ENCODE measurements at regions not wholly inside any gene's neighbourhood (a gene's known extent, or its start where the extent isn't known, plus 50 kb on each side); places are given as distances from the start of the nearest gene placed in this dataset.

DNA sequence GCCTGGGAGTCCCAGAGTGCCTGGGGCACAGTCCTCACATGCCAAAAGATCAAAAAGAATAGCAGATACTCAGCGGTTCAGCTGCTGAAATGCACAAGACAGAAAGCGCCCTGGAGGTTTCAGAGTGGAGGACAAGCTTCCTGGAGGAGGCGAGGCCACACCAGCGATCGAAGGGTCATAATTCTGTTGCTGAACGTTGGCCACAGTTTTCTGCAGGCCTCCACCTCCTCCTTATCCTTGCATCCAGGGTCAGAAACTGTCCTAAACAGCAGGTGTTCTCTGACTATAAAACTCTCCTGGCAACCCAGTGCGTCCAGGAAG lies 220.3 kb upstream of the LINGO1 start:
- 64 to 79% (median 73%) methylated on average over 7 of the region's 7 CpGs for WGBS, 4 donors
- H3K4me1 ChIP-seq = no peaks in the 10 kb centered on the region
- intact Hi-C loops (cut with DNase I) = no loop called here
- DNase-seq = no peak
- ATAC-seq = no peak
- H3K4me3 ChIP-seq = no peak overlapping the region
- TF ChIP-seq POLR2A (IDR thresholded peaks at IDR 0.05) = no peak
- TF ChIP-seq, protein P1, sequence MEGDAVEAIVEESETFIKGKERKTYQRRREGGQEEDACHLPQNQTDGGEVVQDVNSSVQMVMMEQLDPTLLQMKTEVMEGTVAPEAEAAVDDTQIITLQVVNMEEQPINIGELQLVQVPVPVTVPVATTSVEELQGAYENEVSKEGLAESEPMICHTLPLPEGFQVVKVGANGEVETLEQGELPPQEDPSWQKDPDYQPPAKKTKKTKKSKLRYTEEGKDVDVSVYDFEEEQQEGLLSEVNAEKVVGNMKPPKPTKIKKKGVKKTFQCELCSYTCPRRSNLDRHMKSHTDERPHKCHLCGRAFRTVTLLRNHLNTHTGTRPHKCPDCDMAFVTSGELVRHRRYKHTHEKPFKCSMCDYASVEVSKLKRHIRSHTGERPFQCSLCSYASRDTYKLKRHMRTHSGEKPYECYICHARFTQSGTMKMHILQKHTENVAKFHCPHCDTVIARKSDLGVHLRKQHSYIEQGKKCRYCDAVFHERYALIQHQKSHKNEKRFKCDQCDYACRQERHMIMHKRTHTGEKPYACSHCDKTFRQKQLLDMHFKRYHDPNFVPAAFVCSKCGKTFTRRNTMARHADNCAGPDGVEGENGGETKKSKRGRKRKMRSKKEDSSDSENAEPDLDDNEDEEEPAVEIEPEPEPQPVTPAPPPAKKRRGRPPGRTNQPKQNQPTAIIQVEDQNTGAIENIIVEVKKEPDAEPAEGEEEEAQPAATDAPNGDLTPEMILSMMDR (IDR thresholded peaks at IDR 0.05) = no peak
- no peak overlapping the region for H3K27ac ChIP-seq
- peaks cover 0 to 18% (median 0%) of the 10 kb centered on the region in 9 donors for H3K27me3 ChIP-seq
- H3K36me3 ChIP-seq = no peaks in the 10 kb centered on the region
- H3K9me3 ChIP-seq = peaks cover 0 to 11% (median 2%) of the 10 kb centered on the region in 12 donors

DNA sequence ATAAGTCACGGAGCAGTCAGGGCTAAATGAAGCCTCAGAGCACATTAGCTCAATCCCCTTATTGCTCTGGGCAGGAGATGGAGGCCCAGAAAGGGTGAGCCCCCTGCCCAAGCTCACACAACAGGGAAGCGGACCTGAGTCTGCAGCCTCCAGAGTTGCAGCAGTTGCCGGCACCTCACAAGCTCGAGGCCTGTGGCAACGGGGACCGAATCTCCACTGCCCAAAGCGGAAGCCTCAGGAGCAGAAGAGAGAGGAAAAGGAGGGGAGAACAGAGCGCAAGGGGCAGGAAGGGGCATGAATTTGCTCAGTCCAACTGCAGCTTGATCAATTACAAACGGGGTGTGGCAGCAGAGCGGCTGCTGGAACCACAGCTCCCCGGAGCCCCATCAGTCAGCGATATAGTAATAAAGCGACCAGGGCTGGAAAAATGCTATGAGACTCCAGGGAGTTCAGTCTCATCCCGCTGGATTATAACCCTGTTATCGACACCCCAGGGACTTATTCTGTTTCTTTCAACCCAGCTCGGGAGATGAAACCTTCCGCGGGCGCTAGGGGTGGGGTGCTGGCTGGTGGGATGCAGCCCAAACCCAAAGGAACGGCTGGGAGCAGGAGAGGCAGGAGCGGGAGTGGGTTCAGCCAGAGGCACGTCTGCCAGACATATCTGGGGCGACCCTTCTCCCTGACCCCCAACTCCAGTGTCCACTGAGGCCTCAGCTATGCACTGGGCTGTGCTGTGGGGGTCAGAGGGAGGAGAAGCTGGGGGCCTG lies 219.7 kb upstream of the LINGO1 start:
- H3K27me3 ChIP-seq = peaks cover 0 to 23% (median 3%) of the 10 kb centered on the region in 9 donors
- no peak for ATAC-seq
- WGBS, 4 donors = 67 to 72% (median 71%) methylated on average over 23 of the region's 23 CpGs
- no peak for TF ChIP-seq POLR2A (IDR thresholded peaks at IDR 0.05)
- TF ChIP-seq, protein P1 (IDR thresholded peaks at IDR 0.05) = no peak
- intact Hi-C loops (cut with DNase I) = no loop called here
- H3K9me3 ChIP-seq = peaks cover 0 to 11% (median 2%) of the 10 kb centered on the region in 12 donors
- no peak overlapping the region for H3K4me3 ChIP-seq
- no peaks in the 10 kb centered on the region for H3K36me3 ChIP-seq
- no peaks in the 10 kb centered on the region for H3K4me1 ChIP-seq
- H3K27ac ChIP-seq = no peak overlapping the region
- DNase-seq = no peak

DNA sequence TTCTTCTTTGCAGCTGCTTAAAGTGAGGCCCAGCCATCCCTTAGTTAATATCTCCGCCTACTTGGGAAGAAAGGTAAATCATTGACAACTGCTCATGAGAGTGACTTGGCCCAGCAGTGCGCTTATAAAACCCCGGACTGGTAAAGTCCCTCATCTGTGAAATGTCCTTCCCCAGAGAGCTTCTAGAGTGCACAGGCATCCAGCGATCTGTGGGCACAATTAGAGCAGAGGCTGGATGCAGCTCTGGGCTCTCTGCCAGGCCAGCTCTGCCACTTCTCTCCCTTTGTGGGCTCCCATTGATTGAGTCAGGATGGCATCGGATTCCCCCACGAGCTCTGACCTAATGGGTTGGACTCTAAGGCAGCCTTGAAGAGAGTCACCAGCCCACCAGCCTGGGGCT lies 219.0 kb upstream of the LINGO1 start:
- Histone ChIP-seq H3K4me3 (no peak overlapping the region), H3K4me1 (no peaks in the 10 kb centered on the region), H3K27me3 (peaks cover 0 to 30% (median 3%) of the 10 kb centered on the region in 9 donors), H3K36me3 (no peaks in the 10 kb centered on the region), H3K27ac (no peak overlapping the region), H3K9me3 (peaks cover 0 to 11% (median 2%) of the 10 kb centered on the region in 12 donors)
- intact Hi-C loops (cut with DNase I) = no loop called here
- TF ChIP-seq POLR2A (IDR thresholded peaks at IDR 0.05) = no peak
- TF ChIP-seq, protein P1 (IDR thresholded peaks at IDR 0.05) = no peak
- DNase-seq (no peak), ATAC-seq (peak in 1 of 4 donors; percentile 18)
- WGBS, 4 donors = 61 to 81% (median 65%) methylated on average over 6 of the region's 6 CpGs

DNA sequence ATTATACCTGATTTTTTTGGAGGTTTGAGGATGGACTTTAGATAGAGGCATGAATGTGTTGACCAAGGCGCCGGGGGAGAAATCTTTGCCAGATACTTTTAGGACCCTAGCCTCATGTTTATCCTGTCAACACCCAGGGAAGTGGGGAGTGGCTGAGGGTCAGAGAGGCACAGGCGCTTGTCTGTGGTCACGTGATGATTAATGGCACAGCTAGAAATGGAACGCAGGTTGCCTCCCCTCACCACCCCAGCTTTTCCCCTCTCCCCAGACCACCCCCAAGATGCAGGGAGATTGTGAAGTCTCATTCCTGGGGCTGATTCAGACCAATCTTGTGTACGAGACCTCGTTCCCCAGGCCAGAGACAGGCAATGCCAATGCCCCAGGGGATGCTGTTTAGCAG lies 218.4 kb upstream of the LINGO1 start:
- Histone ChIP-seq H3K36me3 (no peaks in the 10 kb centered on the region), H3K9me3 (peaks cover 0 to 11% (median 2%) of the 10 kb centered on the region in 12 donors), H3K4me1 (no peaks in the 10 kb centered on the region), H3K27ac (no peak overlapping the region), H3K27me3 (peaks cover 0 to 32% (median 3%) of the 10 kb centered on the region in 9 donors), H3K4me3 (no peak overlapping the region)
- DNase-seq = no peak
- TF ChIP-seq, protein P1 (IDR thresholded peaks at IDR 0.05) = no peak
- no peak for TF ChIP-seq POLR2A (IDR thresholded peaks at IDR 0.05)
- intact Hi-C loops (cut with DNase I) = no loop called here
- 49 to 73% (median 56%) methylated on average over 6 to 7 of the region's 7 CpGs for WGBS, 4 donors
- ATAC-seq = no peak

Measured in heart left ventricle (tissue), 16 donors.